OCI-LY7 (cell line): ENCODE measurements at regions not wholly inside any gene's neighbourhood (a gene's known extent, or its start where the extent isn't known, plus 50 kb on each side); places are given as distances from the start of the nearest gene placed in this dataset.

Experiments used
- BruUV-seq: library from RNA; stranded (reverse); fragments of 400-500 nt; replicated peaks from 2 replicates; lab custom pipeline; 2021; lab: Mats Ljungman, UMichigan
- CTCF ChIA-PET: fragments of 300-600 bp; sonication (Branson Sonifier 250); formaldehyde crosslinking; loops from one replicate; lab custom pipeline; 2022; ENCODE audit warnings: antibody characterized with exemption; ENCODE audit not compliant: unreplicated experiment; lab: Charles Lee
- POLR2A ChIA-PET: fragments of 300-600 bp; sonication (Branson Sonifier 250); formaldehyde crosslinking; loops from one replicate; lab custom pipeline; 2022; ENCODE audit warnings: antibody characterized with exemption; lab: Charles Lee
- DNase-seq: peaks from one replicate; pipeline ENCODE4 v3.0.0-alpha.2; 2015; ENCODE audit warnings: low spot score
- H2AFZ ChIP-seq: fragments of 200-600 bp; sonication (generic), shearing (Covaris generic); 2 replicates; pipeline ENCODE4 v1.6.1; 2014; ENCODE audit warnings: mild to moderate bottlenecking, antibody characterized with exemption, low read length, moderate library complexity
- H3K27ac ChIP-seq: fragments of 200-600 bp; sonication (generic); 2 replicates; pipeline ENCODE4 v1.5.1; 2014; ENCODE audit warnings: mixed run types, low read depth, mild to moderate bottlenecking, moderate library complexity, low read length, inconsistent platforms; ENCODE audit not compliant: poor library complexity, severe bottlenecking
- H3K36me3 ChIP-seq: fragments of 200-600 bp; sonication (generic); 2 replicates; pipeline ENCODE4 v1.6.1; 2014; ENCODE audit warnings: mild to moderate bottlenecking, antibody characterized with exemption, low read length, moderate library complexity, mixed read lengths; ENCODE audit not compliant: insufficient read depth
- H3K4me1 ChIP-seq: fragments of 200-600 bp; sonication (generic); 2 replicates; pipeline ENCODE4 v1.5.1; 2014; ENCODE audit warnings: mild to moderate bottlenecking, low read length; ENCODE audit not compliant: insufficient read depth, poor library complexity, severe bottlenecking
- H3K4me2 ChIP-seq: fragments of 200-600 bp; sonication (generic); 2 replicates; pipeline ENCODE4 v1.6.1; 2014; ENCODE audit warnings: mild to moderate bottlenecking, low read length
- H3K4me3 ChIP-seq: fragments of 200-600 bp; sonication (generic); 2 replicates; pipeline ENCODE4 v1.5.1; 2014; ENCODE audit warnings: mild to moderate bottlenecking, low read depth, low read length; ENCODE audit not compliant: poor library complexity, severe bottlenecking
- H3K79me2 ChIP-seq: fragments of 200-600 bp; sonication (generic); 2 replicates; pipeline ENCODE4 v1.6.1; 2016; ENCODE audit warnings: low read depth, mild to moderate bottlenecking, low read length, moderate library complexity, mixed read lengths; ENCODE audit not compliant: insufficient read depth
- H3K9me2 ChIP-seq: fragments of 200-600 bp; sonication (generic); 2 replicates; pipeline ENCODE4 v1.6.1; 2016; ENCODE audit warnings: mild to moderate bottlenecking, low read length, mixed read lengths; ENCODE audit not compliant: insufficient read depth
- H3K9me3 ChIP-seq: fragments of 200-600 bp; sonication (generic); 2 replicates; pipeline ENCODE4 v1.6.1; 2014; ENCODE audit warnings: mild to moderate bottlenecking, mixed run types, low read length, mixed read lengths
- H4K20me1 ChIP-seq: fragments of 200-600 bp; sonication (generic); 2 replicates; pipeline ENCODE4 v1.6.1; 2014; ENCODE audit warnings: mild to moderate bottlenecking, antibody characterized with exemption, low read length, moderate library complexity, mixed read lengths; ENCODE audit not compliant: insufficient read depth
- EZH2phosphoT487 ChIP-seq: fragments of 200-600 bp; sonication (generic); IDR thresholded peaks from 2 replicates; pipeline ENCODE4 v1.6.1; 2018; ENCODE audit warnings: low read depth, borderline replicate concordance, mild to moderate bottlenecking, mixed run types, antibody characterized with exemption, low read length, moderate library complexity, mixed read lengths
- intact Hi-C: fragments of 100-400 bp; cut with micrococcal nuclease; formaldehyde crosslinking; loops from one replicate; pipeline ENCODE4 v1.10.0; 2022; ENCODE audit not compliant: unreplicated experiment
- TF ChIP-seq, protein P1 (sequence below): fragments of 200-600 bp; sonication (generic); conservative IDR thresholded peaks from 2 replicates; pipeline ENCODE4 v1.5.1; 2014; ENCODE audit warnings: mild to moderate bottlenecking, antibody characterized with exemption, low read length, moderate library complexity, mixed read lengths

- H4K20me1 ChIP-seq: no peaks in the 10 kb centered on the region
- no peak overlapping the region for H2AFZ ChIP-seq
- H3K9me3 ChIP-seq: no peaks in the 10 kb centered on the region
- no peak for TF ChIP-seq EZH2phosphoT487
- TF ChIP-seq, protein P1, sequence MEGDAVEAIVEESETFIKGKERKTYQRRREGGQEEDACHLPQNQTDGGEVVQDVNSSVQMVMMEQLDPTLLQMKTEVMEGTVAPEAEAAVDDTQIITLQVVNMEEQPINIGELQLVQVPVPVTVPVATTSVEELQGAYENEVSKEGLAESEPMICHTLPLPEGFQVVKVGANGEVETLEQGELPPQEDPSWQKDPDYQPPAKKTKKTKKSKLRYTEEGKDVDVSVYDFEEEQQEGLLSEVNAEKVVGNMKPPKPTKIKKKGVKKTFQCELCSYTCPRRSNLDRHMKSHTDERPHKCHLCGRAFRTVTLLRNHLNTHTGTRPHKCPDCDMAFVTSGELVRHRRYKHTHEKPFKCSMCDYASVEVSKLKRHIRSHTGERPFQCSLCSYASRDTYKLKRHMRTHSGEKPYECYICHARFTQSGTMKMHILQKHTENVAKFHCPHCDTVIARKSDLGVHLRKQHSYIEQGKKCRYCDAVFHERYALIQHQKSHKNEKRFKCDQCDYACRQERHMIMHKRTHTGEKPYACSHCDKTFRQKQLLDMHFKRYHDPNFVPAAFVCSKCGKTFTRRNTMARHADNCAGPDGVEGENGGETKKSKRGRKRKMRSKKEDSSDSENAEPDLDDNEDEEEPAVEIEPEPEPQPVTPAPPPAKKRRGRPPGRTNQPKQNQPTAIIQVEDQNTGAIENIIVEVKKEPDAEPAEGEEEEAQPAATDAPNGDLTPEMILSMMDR: no peak
- CTCF ChIA-PET: interaction anchor here (0.5 kb wide), 1 partner anchor 98 kb away, joined by 4 read pairs; no protein-coding TSS in a partner anchor
- H3K4me3 ChIP-seq: no peak overlapping the region
- no TSS peak for BruUV-seq
- H3K9me2 ChIP-seq: no peaks in the 10 kb centered on the region
- H3K4me2 ChIP-seq: no peak overlapping the region
- POLR2A ChIA-PET: interaction anchor here (1.2 kb wide), 1 partner anchor 9 kb away, joined by 3 read pairs; no protein-coding TSS in a partner anchor
- DNase-seq: no peak
- H3K27ac ChIP-seq: no peak overlapping the region
- intact Hi-C loops: no loop called here
- no peaks in the 10 kb centered on the region for H3K79me2 ChIP-seq
- H3K4me1 ChIP-seq: no peaks in the 10 kb centered on the region
- H3K36me3 ChIP-seq: no peaks in the 10 kb centered on the region
Observed at GRCh38 chr6:154615483-154616025, 105.1 kb upstream of the CNKSR3 start.

- intact Hi-C loops: no loop called here
- Histone ChIP-seq H3K4me3 (no peak overlapping the region), H3K27ac (no peak overlapping the region), H3K79me2 (no peaks in the 10 kb centered on the region), H3K9me2 (no peaks in the 10 kb centered on the region), H3K36me3 (no peaks in the 10 kb centered on the region), H4K20me1 (no peaks in the 10 kb centered on the region), H3K4me1 (no peaks in the 10 kb centered on the region), H3K9me3 (no peaks in the 10 kb centered on the region), H2AFZ (no peak overlapping the region), H3K4me2 (no peak overlapping the region)
- ChIA-PET POLR2A (interaction anchor here (1.1 kb wide), 1 partner anchor 152 kb away, joined by 3 read pairs; no protein-coding TSS in a partner anchor), CTCF (no interaction called here)
- DNase-seq: no peak
- no TSS peak for BruUV-seq
- TF ChIP-seq, protein P1: no peak
- TF ChIP-seq EZH2phosphoT487: no peak
Observed at GRCh38 chr6:154617175-154617574, 106.7 kb upstream of the CNKSR3 start.

- ChIA-PET CTCF (no interaction called here), POLR2A (interaction anchor here (0.7 kb wide), 1 partner anchor 30 kb away, joined by 3 read pairs; no protein-coding TSS in a partner anchor)
- Histone ChIP-seq H3K36me3 (no peaks in the 10 kb centered on the region), H3K9me3 (no peaks in the 10 kb centered on the region), H3K79me2 (no peaks in the 10 kb centered on the region), H2AFZ (no peak overlapping the region), H3K4me1 (no peaks in the 10 kb centered on the region), H3K4me2 (no peak overlapping the region), H3K4me3 (no peak overlapping the region), H3K27ac (no peak overlapping the region), H4K20me1 (no peaks in the 10 kb centered on the region), H3K9me2 (no peaks in the 10 kb centered on the region)
- BruUV-seq: no TSS peak
- intact Hi-C loops: no loop called here
- TF ChIP-seq EZH2phosphoT487: no peak
- TF ChIP-seq, protein P1: no peak
- DNase-seq: no peak
Observed at GRCh38 chr6:154619146-154619545, 108.7 kb upstream of the CNKSR3 start.
